ENCODE measurements at regions not wholly inside any gene's neighbourhood (a gene's known extent, or its start where the extent isn't known, plus 50 kb on each side); places are given as distances from the start of the nearest gene placed in this dataset.
"Not testable (repeated sequence)": the region's sequence is repeated elsewhere in the genome, so short reads cannot be mapped to it uniquely, and the experiment has no call there.

GRCh38 chr10:65204999-65205398 lies 1683.8 kb downstream of the REEP3 start:
- DNase-seq, result no peak

GRCh38 chr10:65213170-65213569 lies 1692.0 kb downstream of the REEP3 start:
- no peak for DNase-seq

- no peak for DNase-seq
These were observed 1698.2 kb downstream of the REEP3 start for GRCh38 chr10:65219444-65219843.

DNA sequence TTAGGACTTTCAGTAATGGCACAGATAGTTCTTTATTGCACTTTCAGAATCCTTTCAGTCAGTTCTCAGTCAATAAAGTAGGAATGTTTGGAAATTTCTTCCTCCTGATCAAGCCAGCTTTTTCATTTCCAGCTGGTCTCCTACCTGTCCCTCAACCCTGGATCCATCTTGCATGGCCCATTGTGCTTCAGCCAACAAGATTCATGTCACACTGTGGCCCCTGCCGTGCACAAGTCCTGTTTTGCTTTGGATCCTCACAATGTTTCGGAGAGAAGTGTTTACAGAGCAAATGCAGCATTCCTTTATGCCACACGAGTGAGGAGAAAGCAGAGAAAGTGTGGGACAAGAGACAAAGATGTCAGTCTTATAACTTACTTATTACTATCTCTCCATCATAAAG lies 1694.7 kb upstream of the LRRTM3 start:
- DNase-seq, result no peak

GRCh38 chr10:65234261-65234660 lies 1691.6 kb upstream of the LRRTM3 start:
- no peak for DNase-seq

DNA sequence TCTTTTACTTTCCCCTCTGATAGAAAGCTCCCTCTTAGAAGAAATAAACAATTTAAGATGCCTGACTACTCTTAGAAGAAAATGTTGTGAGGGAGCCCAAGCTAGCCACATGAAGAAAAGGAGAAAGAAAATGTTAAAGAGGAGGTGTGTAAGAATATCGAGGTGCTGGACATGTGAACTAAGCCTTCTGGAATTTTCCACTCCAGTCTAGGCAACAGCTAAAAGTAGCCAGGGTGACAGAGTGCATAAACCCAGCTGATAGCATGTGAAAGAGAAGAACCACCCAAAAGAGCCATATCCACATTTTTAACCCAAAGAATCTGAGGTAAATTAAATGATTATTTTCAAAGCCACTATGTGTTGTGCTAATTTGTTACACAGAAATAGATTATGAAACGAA lies 1690.6 kb upstream of the LRRTM3 start:
- no peak for DNase-seq

- no peak for DNase-seq
These were observed 1690.0 kb upstream of the LRRTM3 start for GRCh38 chr10:65235846-65236245.

DNA sequence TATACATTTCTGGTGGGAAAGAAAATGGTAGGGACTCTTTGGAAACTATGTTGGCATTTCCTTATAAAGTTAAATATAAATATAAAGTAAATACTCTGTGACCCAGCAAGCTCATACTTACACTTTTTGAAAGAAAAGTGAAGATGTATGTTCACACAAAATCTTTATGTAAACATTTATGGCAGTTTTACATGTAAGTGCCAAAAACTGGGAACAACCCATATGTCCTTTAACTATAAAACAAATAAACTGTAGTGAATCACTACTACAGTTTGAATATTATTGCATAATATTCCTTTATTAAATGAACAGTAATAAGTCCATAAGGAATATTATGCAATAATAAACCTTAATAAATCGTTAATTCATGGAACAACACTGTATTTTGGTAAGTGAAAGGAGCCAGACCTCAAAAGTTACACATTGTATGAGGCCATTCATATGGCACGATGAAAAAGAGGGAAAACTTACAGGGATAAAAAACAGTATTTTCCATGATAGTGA lies 1660.3 kb upstream of the LRRTM3 start:
- DNase-seq, result no peak

DNA sequence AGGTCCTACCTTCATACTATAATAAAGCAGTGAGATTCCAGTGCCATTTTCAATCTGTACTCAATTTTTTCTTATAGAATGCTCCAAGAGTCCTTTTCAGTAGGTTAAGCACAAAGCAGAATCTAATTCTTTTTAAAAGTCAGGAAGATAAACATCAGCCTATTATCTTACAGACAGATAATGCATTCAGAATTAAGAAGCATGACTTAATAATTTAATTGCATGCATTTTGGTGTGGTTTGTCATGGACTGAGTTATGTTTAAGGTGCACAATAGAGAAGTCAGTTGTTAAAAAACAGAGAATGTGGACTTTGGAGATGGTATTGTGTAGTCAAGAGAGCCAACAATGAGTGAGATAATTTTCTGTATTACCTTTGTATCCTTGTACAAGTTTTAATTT lies 1656.3 kb upstream of the LRRTM3 start:
- DNase-seq, result not testable (repeated sequence)

- DNase-seq, result no peak
These were observed 1654.9 kb upstream of the LRRTM3 start for GRCh38 chr10:65270969-65271368.

DNA sequence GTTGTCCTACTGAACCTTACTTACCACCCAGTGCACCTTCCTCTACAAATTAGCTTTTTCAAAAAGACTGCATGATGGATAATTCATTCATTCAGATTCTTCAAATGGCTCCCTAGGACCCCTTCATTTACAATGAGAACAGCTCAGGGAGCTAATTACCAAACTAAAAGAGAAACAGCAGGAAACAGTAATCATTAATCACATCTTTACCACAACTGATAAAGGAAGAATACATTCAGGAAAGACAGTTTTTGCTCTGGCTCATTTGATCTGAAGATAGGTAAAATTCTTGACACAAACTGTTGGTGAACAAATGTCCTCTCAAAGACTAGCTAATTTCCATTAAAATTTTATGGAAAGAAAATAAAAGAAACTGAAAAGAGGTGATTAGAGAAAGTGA lies 1652.7 kb upstream of the LRRTM3 start:
- DNase-seq, result no peak

GRCh38 chr10:65275296-65275695 lies 1650.5 kb upstream of the LRRTM3 start:
- no peak for DNase-seq

GRCh38 chr10:65284495-65285041 lies 1641.3 kb upstream of the LRRTM3 start:
- DNase-seq, result no peak

DNA sequence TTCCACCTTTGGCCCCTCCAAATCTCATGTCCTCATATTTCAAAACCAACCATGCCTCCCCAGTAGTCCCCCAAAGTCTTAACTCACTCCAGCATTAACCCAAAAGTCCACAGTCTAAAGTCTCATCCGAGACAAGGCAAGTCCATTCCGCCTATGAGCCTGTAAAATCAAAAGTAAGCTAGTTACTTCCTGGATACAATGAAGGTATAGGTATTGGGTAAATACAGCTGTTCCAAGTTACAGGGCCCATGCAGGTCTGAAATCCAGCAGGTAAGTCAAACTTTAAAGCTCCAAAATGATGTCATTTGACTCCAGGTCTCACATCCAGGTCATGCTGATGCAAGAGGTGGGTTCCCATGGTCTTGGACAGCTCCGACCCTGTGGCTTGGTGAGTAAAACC lies 1640.1 kb upstream of the LRRTM3 start:
- not testable (repeated sequence) for DNase-seq

DNA sequence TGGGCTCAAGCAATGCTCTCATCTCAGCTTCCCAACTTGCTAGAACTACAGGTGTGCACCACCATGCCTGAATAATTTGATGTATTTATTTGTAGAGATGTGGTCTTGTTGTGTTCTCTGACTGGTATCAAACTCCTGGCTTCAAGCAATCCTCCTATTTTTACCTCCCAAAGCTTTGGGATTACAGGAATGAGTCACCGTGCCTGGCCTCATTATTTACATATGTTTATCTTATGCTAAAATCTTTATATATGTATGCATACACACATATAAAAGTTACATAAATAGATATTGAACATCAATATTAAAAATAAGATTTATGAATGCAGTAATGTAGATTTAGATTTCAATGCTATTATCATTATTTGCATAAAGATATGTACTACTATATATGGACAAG lies 1634.5 kb upstream of the LRRTM3 start:
- no peak for DNase-seq

DNA sequence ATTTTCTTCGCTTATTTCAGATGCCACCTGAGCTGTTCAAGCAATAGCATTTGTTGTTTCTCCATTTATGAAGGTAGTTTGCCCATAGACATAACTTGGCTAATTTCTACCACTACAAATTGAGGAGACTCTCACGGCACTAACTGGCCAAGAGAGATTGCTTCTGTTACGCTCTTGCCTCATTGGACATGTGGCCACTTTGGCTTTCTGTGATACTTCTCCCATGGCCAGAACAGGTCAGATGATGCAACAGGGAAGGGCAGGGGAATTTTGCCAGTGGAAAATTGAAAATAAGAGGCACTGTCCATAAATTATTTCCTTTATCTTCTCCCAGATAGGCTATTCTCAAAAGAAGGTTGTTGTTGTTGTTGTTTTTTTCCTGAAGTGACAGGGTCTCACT lies 1633.3 kb upstream of the LRRTM3 start:
- DNase-seq, result no peak

DNA sequence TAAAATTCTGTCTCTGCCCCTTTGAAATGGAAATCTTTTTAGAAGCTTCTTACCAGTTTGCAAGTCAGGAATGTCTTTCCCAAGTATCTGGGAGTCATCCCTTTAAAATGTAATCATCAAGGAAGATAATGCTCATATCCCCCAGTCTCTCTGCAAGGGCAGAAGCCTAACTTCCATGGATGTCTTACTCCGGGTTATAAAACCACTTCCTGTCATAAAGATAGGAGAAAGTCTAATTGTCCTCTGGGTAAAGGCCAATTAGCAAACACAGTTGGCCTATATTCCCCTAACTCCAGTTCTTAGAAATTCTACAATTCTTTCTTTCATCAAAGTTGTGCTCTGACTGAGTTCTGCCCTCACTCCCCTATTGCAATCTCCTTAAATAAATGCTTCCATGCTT lies 1631.5 kb upstream of the LRRTM3 start:
- DNase-seq, result no peak

- DNase-seq, result no peak
These were observed 1624.7 kb upstream of the LRRTM3 start for GRCh38 chr10:65301181-65301580.

GRCh38 chr10:65306201-65306600 lies 1619.6 kb upstream of the LRRTM3 start:
- no peak for DNase-seq

- no peak for DNase-seq
These were observed 1613.0 kb upstream of the LRRTM3 start for GRCh38 chr10:65312876-65313275.

GRCh38 chr10:65313406-65313805 lies 1612.4 kb upstream of the LRRTM3 start:
- no peak for DNase-seq

- no peak for DNase-seq
These were observed 1611.6 kb upstream of the LRRTM3 start for GRCh38 chr10:65314253-65314652.

GRCh38 chr10:65319493-65319892 lies 1606.3 kb upstream of the LRRTM3 start:
- DNase-seq, result no peak

GRCh38 chr10:65320236-65321026 lies 1605.4 kb upstream of the LRRTM3 start:
- no peak for DNase-seq

DNA sequence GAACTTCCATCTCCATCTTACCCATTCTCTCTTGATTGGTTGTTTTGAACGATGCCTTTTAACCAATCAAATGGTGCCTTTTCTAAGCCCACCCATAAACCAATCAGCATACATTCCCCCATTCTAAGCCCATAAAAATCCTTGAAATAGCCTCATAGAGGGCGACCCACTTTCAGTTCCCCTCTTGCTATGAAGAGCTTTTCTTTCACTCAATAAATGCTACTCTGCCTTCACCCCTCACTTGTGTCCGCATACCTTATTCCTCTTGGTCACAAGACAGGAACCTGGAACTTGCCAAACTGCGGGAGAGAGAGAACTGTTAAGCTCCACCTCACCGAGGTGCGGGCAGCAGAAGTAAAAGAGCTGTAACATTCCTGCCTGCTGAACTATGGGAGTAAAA lies 1602.0 kb upstream of the LRRTM3 start:
- no peak for DNase-seq

Data from CD4-positive, alpha-beta T cell treated with Interleukin-21 for 1 hour (primary cell).